K562 (cell line): ENCODE measurements at regions not wholly inside any gene's neighbourhood (a gene's known extent, or its start where the extent isn't known, plus 50 kb on each side); places are given as distances from the start of the nearest gene placed in this dataset.

ENCODE experiments used
- CBFB ChIP-seq: sonication (generic); formaldehyde crosslinking; IDR thresholded peaks from 2 replicates; pipeline ENCODE4 v1.4.0; 2020; ENCODE audit warnings: mild to moderate bottlenecking, missing genetic modification reagents
- CBX5 ChIP-seq: IDR thresholded peaks from 2 replicates; pipeline ENCODE4 v1.6.1; 2014; ENCODE audit warnings: low read depth, borderline replicate concordance
- CREB1 ChIP-seq, 2 experiments: sonication (generic) in 1 of 2; formaldehyde crosslinking in 1 of 2; IDR thresholded peaks; 2 replicates each; pipeline versions ENCODE4 v1.6.1 to v1.8.0; 2012 to 2022; ENCODE audit warnings: inconsistent platforms in 1 of 2, mild to moderate bottlenecking in 1 of 2, missing genetic modification reagents in 1 of 2, moderate library complexity in 1 of 2
- FOXJ2 ChIP-seq: fragments of 200-800 bp; sonication (Bioruptor generic); IDR thresholded peaks from 2 replicates; pipeline ENCODE4 v1.6.1; 2016; ENCODE audit warnings: missing genetic modification characterization, missing compliant biosample characterization
- FOXK1 ChIP-seq: sonication (generic); formaldehyde crosslinking; IDR thresholded peaks from 2 replicates; pipeline ENCODE4 v1.8.0; 2022; ENCODE audit warnings: missing genetic modification reagents, mild to moderate bottlenecking, borderline replicate concordance
- GTF3C2 ChIP-seq: IDR thresholded peaks from 3 replicates; pipeline ENCODE4 v1.6.1; 2011; ENCODE audit warnings: borderline replicate concordance, mild to moderate bottlenecking, moderate library complexity; ENCODE audit not compliant: insufficient read length; ENCODE audit errors: extremely low read depth
- MAFG ChIP-seq: fragments of 450-650 bp; conservative IDR thresholded peaks from 2 replicates; pipeline ENCODE4 v1.6.1; 2016; ENCODE audit warnings: missing genetic modification characterization, missing compliant biosample characterization
- NCOA1 ChIP-seq: fragments of 450-650 bp; IDR thresholded peaks from 2 replicates; pipeline ENCODE4 v1.6.1; 2016; ENCODE audit warnings: low read depth
- POLR2AphosphoS2 ChIP-seq: IDR thresholded peaks from 2 replicates; pipeline ENCODE4 v1.6.1; 2012; ENCODE audit warnings: low read length, improper control_type of control experiment
- SMARCB1 ChIP-seq: IDR thresholded peaks from 2 replicates; pipeline ENCODE4 v1.6.1; 2011; ENCODE audit warnings: improper control_type of control experiment, low read depth; ENCODE audit not compliant: insufficient read length
- SOX6 ChIP-seq: fragments of 450-650 bp; IDR thresholded peaks from 2 replicates; pipeline ENCODE4 v1.6.1; 2014; ENCODE audit warnings: mild to moderate bottlenecking
- SP1 ChIP-seq: sonication (generic); formaldehyde crosslinking; IDR thresholded peaks from 2 replicates; pipeline ENCODE4 v1.8.1; 2022; ENCODE audit warnings: mild to moderate bottlenecking, missing genetic modification reagents
- TCF7 ChIP-seq: sonication (generic); IDR thresholded peaks from 2 replicates; pipeline ENCODE4 v1.6.1; 2016; ENCODE audit warnings: antibody characterized with exemption, borderline replicate concordance
- TCF7L2 ChIP-seq: fragments of 150-350 bp; IDR thresholded peaks from 2 replicates; pipeline ENCODE4 v1.6.1; 2016; ENCODE audit warnings: low read depth, mild to moderate bottlenecking, low read length, moderate library complexity
- TSC22D4 ChIP-seq: fragments of 450-650 bp; IDR thresholded peaks from 2 replicates; pipeline ENCODE4 v1.6.1; 2016; ENCODE audit warnings: missing genetic modification characterization, missing biosample characterization, control low read depth
- ZNF146 ChIP-seq: IDR thresholded peaks from one replicate; pipeline ENCODE4 v1.6.1; 2018; ENCODE audit warnings: missing compliant biosample characterization; ENCODE audit not compliant: unreplicated experiment
- ZNF274 ChIP-seq: IDR thresholded peaks from 2 replicates; pipeline ENCODE4 v1.6.1; 2011; ENCODE audit warnings: low read depth, mild to moderate bottlenecking, low read length, moderate library complexity, borderline replicate concordance
- TF ChIP-seq, protein P1 (sequence below): fragments of 250-450 bp; sonication (Bioruptor Pico); IDR thresholded peaks from 2 replicates; pipeline ENCODE4 v1.4.0; 2020
- TF ChIP-seq, protein P2 (sequence below), 2 experiments: fragments of 450-650 bp; conservative IDR thresholded peaks; 2 replicates each; pipeline ENCODE4 v1.6.1; 2017; ENCODE audit warnings: mild to moderate bottlenecking in 2 of 2, moderate library complexity in 2 of 2

- TF ChIP-seq, protein P1, sequence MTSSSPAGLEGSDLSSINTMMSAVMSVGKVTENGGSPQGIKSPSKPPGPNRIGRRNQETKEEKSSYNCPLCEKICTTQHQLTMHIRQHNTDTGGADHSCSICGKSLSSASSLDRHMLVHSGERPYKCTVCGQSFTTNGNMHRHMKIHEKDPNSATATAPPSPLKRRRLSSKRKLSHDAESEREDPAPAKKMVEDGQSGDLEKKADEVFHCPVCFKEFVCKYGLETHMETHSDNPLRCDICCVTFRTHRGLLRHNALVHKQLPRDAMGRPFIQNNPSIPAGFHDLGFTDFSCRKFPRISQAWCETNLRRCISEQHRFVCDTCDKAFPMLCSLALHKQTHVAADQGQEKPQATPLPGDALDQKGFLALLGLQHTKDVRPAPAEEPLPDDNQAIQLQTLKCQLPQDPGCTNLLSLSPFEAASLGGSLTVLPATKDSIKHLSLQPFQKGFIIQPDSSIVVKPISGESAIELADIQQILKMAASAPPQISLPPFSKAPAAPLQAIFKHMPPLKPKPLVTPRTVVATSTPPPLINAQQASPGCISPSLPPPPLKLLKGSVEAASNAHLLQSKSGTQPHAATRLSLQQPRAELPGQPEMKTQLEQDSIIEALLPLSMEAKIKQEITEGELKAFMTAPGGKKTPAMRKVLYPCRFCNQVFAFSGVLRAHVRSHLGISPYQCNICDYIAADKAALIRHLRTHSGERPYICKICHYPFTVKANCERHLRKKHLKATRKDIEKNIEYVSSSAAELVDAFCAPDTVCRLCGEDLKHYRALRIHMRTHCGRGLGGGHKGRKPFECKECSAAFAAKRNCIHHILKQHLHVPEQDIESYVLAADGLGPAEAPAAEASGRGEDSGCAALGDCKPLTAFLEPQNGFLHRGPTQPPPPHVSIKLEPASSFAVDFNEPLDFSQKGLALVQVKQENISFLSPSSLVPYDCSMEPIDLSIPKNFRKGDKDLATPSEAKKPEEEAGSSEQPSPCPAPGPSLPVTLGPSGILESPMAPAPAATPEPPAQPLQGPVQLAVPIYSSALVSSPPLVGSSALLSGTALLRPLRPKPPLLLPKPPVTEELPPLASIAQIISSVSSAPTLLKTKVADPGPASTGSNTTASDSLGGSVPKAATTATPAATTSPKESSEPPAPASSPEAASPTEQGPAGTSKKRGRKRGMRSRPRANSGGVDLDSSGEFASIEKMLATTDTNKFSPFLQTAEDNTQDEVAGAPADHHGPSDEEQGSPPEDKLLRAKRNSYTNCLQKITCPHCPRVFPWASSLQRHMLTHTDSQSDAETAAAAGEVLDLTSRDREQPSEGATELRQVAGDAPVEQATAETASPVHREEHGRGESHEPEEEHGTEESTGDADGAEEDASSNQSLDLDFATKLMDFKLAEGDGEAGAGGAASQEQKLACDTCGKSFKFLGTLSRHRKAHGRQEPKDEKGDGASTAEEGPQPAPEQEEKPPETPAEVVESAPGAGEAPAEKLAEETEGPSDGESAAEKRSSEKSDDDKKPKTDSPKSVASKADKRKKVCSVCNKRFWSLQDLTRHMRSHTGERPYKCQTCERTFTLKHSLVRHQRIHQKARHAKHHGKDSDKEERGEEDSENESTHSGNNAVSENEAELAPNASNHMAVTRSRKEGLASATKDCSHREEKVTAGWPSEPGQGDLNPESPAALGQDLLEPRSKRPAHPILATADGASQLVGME (CRISPR knock-in tag) = no peak
- no peak for TF ChIP-seq MAFG (tag)
- no peak for TF ChIP-seq SP1 (CRISPR knock-in tag)
- peak; percentile 63; the same call in 1 of the 2 replicates for TF ChIP-seq TCF7L2
- TF ChIP-seq SOX6 = peak; percentile 90
- TF ChIP-seq ZNF146 (CRISPR knock-in tag) = no peak
- no peak for TF ChIP-seq TSC22D4 (tag)
- TF ChIP-seq, protein P2, sequence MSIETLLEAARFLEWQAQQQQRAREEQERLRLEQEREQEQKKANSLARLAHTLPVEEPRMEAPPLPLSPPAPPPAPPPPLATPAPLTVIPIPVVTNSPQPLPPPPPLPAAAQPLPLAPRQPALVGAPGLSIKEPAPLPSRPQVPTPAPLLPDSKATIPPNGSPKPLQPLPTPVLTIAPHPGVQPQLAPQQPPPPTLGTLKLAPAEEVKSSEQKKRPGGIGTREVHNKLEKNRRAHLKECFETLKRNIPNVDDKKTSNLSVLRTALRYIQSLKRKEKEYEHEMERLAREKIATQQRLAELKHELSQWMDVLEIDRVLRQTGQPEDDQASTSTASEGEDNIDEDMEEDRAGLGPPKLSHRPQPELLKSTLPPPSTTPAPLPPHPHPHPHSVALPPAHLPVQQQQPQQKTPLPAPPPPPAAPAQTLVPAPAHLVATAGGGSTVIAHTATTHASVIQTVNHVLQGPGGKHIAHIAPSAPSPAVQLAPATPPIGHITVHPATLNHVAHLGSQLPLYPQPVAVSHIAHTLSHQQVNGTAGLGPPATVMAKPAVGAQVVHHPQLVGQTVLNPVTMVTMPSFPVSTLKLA (conservative IDR thresholded peaks at IDR 0.05) = peak in 1 of 2 experiments; percentile 54; a peak in 1 of 4 replicates
- TF ChIP-seq ZNF274 = no peak
- no peak for TF ChIP-seq FOXJ2 (tag)
- no peak for TF ChIP-seq CBX5
- TF ChIP-seq FOXK1 (CRISPR knock-in tag) = no peak
- TF ChIP-seq POLR2AphosphoS2 = no peak
- peak; percentile 72; the same call in 1 of the 2 replicates for TF ChIP-seq NCOA1
- no peak for TF ChIP-seq SMARCB1
- TF ChIP-seq CREB1 (IDR thresholded peaks at IDR 0.05) = peak; percentile 46; the same call in 1 of the 2 replicates
- no peak for TF ChIP-seq CREB1 (CRISPR knock-in tag; IDR thresholded peaks at IDR 0.05)
- TF ChIP-seq TCF7 = peak; percentile 97
- TF ChIP-seq CBFB = 0 out of 2 replicates have a peak, but pooled peaks have one; percentile 26
- TF ChIP-seq GTF3C2 = no peak
These were observed 59.2 kb upstream of the CLPB start (continued) for GRCh38 chr11:72493426-72494108.
